NCI-H510A (cell line): ENCODE measurements at regions not wholly inside any gene's neighbourhood (a gene's known extent, or its start where the extent isn't known, plus 50 kb on each side); places are given as distances from the start of the nearest gene placed in this dataset.
"Not testable (repeated sequence)": the region's sequence is repeated elsewhere in the genome, so short reads cannot be mapped to it uniquely, and the experiment has no call there.

ENCODE experiments used
- DNase-seq: peaks from one replicate; lab custom pipeline; 2025; lab: John Stamatoyannopoulos, UW

- no peak for DNase-seq
These were observed 150.5 kb upstream of the PTPN1 start for GRCh38 chr20:50359607-50360217.

GRCh38 chr20:50360218-50360672 is 149.9 kb upstream of the PTPN1 start:
- peak; percentile 73 for DNase-seq

- DNase-seq: no peak
These were observed 149.3 kb upstream of the PTPN1 start for GRCh38 chr20:50360921-50361320.

GRCh38 chr20:50362177-50362576 is 148.0 kb upstream of the PTPN1 start:
- not testable (repeated sequence) for DNase-seq

- DNase-seq: no peak
These were observed 147.2 kb upstream of the PTPN1 start for GRCh38 chr20:50363027-50363426.

GRCh38 chr20:50363479-50363878 is 146.7 kb upstream of the PTPN1 start:
- no peak for DNase-seq

GRCh38 chr20:50364542-50364941 is 145.6 kb upstream of the PTPN1 start:
- DNase-seq: no peak

- DNase-seq: peak; percentile 85
These were observed 143.7 kb upstream of the PTPN1 start for GRCh38 chr20:50366270-50367103.

- DNase-seq: no peak
These were observed 143.0 kb upstream of the PTPN1 start for GRCh38 chr20:50367104-50367674.

GRCh38 chr20:50367739-50368375 is 142.3 kb upstream of the PTPN1 start:
- DNase-seq: no peak

- no peak for DNase-seq
These were observed 141.8 kb upstream of the PTPN1 start for GRCh38 chr20:50368386-50368785.

- DNase-seq: peak; percentile 30
These were observed 141.4 kb upstream of the PTPN1 start for GRCh38 chr20:50368813-50369224.

GRCh38 chr20:50369225-50370035 is 140.8 kb upstream of the PTPN1 start:
- DNase-seq: peak; percentile 81

- no peak for DNase-seq
These were observed 140.1 kb upstream of the PTPN1 start for GRCh38 chr20:50370036-50370566.

GRCh38 chr20:50371878-50372769 is 138.1 kb upstream of the PTPN1 start:
- DNase-seq: peak; percentile 86

GRCh38 chr20:50372770-50373088 is 137.5 kb upstream of the PTPN1 start:
- peak; percentile 48 for DNase-seq

- no peak for DNase-seq
These were observed 136.4 kb upstream of the PTPN1 start for GRCh38 chr20:50373674-50374286.

GRCh38 chr20:50374541-50375078 is 135.6 kb upstream of the PTPN1 start:
- DNase-seq: no peak

GRCh38 chr20:50376179-50376887 is 133.8 kb upstream of the PTPN1 start:
- DNase-seq: no peak
